ENCODE measurements at regions not wholly inside any gene's neighbourhood (a gene's known extent, or its start where the extent isn't known, plus 50 kb on each side); places are given as distances from the start of the nearest gene placed in this dataset.
"Not testable (repeated sequence)": the region's sequence is repeated elsewhere in the genome, so short reads cannot be mapped to it uniquely, and the experiment has no call there.

GRCh38 chr12:28063355-28063880 lies 90.9 kb upstream of the PTHLH start:
- no peak for DNase-seq

GRCh38 chr12:28065374-28065773 lies 92.8 kb upstream of the PTHLH start:
- no peak for DNase-seq

GRCh38 chr12:28065889-28066630 lies 93.5 kb upstream of the PTHLH start:
- no peak for DNase-seq

- no peak for DNase-seq
These were observed 94.3 kb upstream of the PTHLH start for GRCh38 chr12:28066879-28067278.

- DNase-seq = no peak
These were observed 95.9 kb upstream of the PTHLH start for GRCh38 chr12:28068467-28068866.

- DNase-seq = no peak
These were observed 107.0 kb upstream of the PTHLH start for GRCh38 chr12:28079539-28079938.

- DNase-seq = no peak
These were observed 108.2 kb upstream of the CCDC91 start for GRCh38 chr12:28082096-28082495.

GRCh38 chr12:28083840-28084678 lies 106.2 kb upstream of the CCDC91 start:
- DNase-seq = no peak

GRCh38 chr12:28086521-28087155 lies 103.6 kb upstream of the CCDC91 start:
- DNase-seq = no peak

GRCh38 chr12:28088566-28089272 lies 101.5 kb upstream of the CCDC91 start:
- DNase-seq = no peak

GRCh38 chr12:28089338-28089737 lies 100.9 kb upstream of the CCDC91 start:
- no peak for DNase-seq

GRCh38 chr12:28090835-28091234 lies 99.4 kb upstream of the CCDC91 start:
- DNase-seq = no peak

- no peak for DNase-seq
These were observed 97.9 kb upstream of the CCDC91 start for GRCh38 chr12:28092396-28092795.

- DNase-seq = no peak
These were observed 93.6 kb upstream of the CCDC91 start for GRCh38 chr12:28096649-28097048.

GRCh38 chr12:28097221-28097620 lies 93.0 kb upstream of the CCDC91 start:
- no peak for DNase-seq

- DNase-seq = not testable (repeated sequence)
These were observed 91.0 kb upstream of the CCDC91 start for GRCh38 chr12:28099245-28099644.

- DNase-seq = no peak
These were observed 90.4 kb upstream of the CCDC91 start for GRCh38 chr12:28099871-28100270.

GRCh38 chr12:28100717-28101116 lies 89.5 kb upstream of the CCDC91 start:
- DNase-seq = no peak

- no peak for DNase-seq
These were observed 85.9 kb upstream of the CCDC91 start for GRCh38 chr12:28104316-28104715.

GRCh38 chr12:28104903-28105864 lies 85.1 kb upstream of the CCDC91 start:
- no peak for DNase-seq

GRCh38 chr12:28107679-28108078 lies 82.6 kb upstream of the CCDC91 start:
- no peak for DNase-seq

GRCh38 chr12:28108599-28108998 lies 81.7 kb upstream of the CCDC91 start:
- DNase-seq = no peak

All from suppressor macrophage treated with lipopolysaccharide for 1 hour (primary cell).